K562 (cell line): ENCODE measurements at regions not wholly inside any gene's neighbourhood (a gene's known extent, or its start where the extent isn't known, plus 50 kb on each side); places are given as distances from the start of the nearest gene placed in this dataset.

Source experiments
- ATAC-seq: fragments of 200-7000 bp; cut with Tn5 transposase; 3 replicates; pipeline ENCODE4 v1.9.1; 2020; ENCODE audit warnings: moderate library complexity
- BruUV-seq: library from RNA; stranded (reverse); fragments of 400-500 nt; replicated peaks from 2 replicates; lab custom pipeline; 2021; lab: Mats Ljungman, UMichigan
- CTCF ChIA-PET: fragments of 300-600 bp; formaldehyde crosslinking; extraction: SDS; loops from one replicate; lab custom pipeline; 2021; ENCODE audit warnings: low intra/inter-chr PET ratio; lab: Yijun Ruan, JAX
- POLR2A ChIA-PET: fragments of 300-600, 350-650 bp; sonication (Branson Sonifier 250); formaldehyde crosslinking; extraction: SDS; loops from one replicate; lab custom pipeline; 2021; ENCODE audit warnings: antibody characterized with exemption, inconsistent platforms; lab: Yijun Ruan, JAX
- DNase-seq, 4 experiments: peaks; one replicate each; pipeline versions ENCODE4 v3.0.0 to v3.0.0-alpha.2; 2011 to 2018; ENCODE audit warnings: low spot score in 3 of 4, mixed read lengths in 3 of 4; ENCODE audit errors: extremely low read depth in 1 of 4
- FAIRE-seq: peaks from 2 replicates; lab custom pipeline; 2011; peaks lifted over from hg19 to GRCh38; lab: Jason Lieb, UNC
- H2AFZ ChIP-seq: 2 replicates; pipeline ENCODE4 v1.6.0; 2011; ENCODE audit warnings: low read depth, low read length, control low read depth, inconsistent platforms
- H3K27ac ChIP-seq: fragments of 200-600 bp; 3 replicates; pipeline ENCODE4 v1.8.0; 2011; ENCODE audit warnings: low read depth, mild to moderate bottlenecking, control low read depth, inconsistent platforms, low read length, moderate library complexity, mixed read lengths; ENCODE audit errors: extremely low read depth
- H3K27me3 ChIP-seq, 2 experiments: fragments of 300-600 bp in 1 of 2; 2 replicates in 1 of 2; 3 replicates in 1 of 2; pipeline versions ENCODE4 v1.6.0 to v1.8.0; 2011; ENCODE audit warnings: inconsistent platforms in 2 of 2, low read length in 2 of 2, mild to moderate bottlenecking in 1 of 2, mixed read lengths in 1 of 2, moderate library complexity in 1 of 2; ENCODE audit not compliant: control insufficient read depth in 2 of 2, insufficient read depth in 2 of 2
- H3K36me3 ChIP-seq: fragments of 300-600 bp; 3 replicates; pipeline ENCODE4 v1.8.0; 2011; ENCODE audit warnings: mild to moderate bottlenecking, low read length, inconsistent platforms; ENCODE audit not compliant: control insufficient read depth, insufficient read depth
- H3K4me1 ChIP-seq, 2 experiments: fragments of 200-600 bp in 1 of 2; replicated peaks in 1 of 2; 2 replicates in 1 of 2; 3 replicates in 1 of 2; pipeline versions ENCODE4 v1.5.1 to v1.8.0; 2011; ENCODE audit warnings: inconsistent platforms in 2 of 2, low read length in 2 of 2, mild to moderate bottlenecking in 1 of 2, mixed read lengths in 1 of 2, moderate library complexity in 1 of 2; ENCODE audit not compliant: control insufficient read depth in 2 of 2, insufficient read depth in 2 of 2
- H3K4me2 ChIP-seq: 2 replicates; pipeline ENCODE4 v1.6.1; 2011; ENCODE audit warnings: low read length, control low read depth, inconsistent platforms, mixed read lengths; ENCODE audit not compliant: insufficient read depth
- H3K4me3 ChIP-seq: fragments of 200-600 bp; sonication (generic), shearing (Covaris generic); 2 replicates; pipeline ENCODE4 v1.5.1; 2016; ENCODE audit warnings: control low read depth, inconsistent platforms
- H3K79me2 ChIP-seq: fragments of 200-600 bp; 3 replicates; pipeline ENCODE4 v1.8.0; 2011; ENCODE audit warnings: low read length, inconsistent platforms; ENCODE audit not compliant: control insufficient read depth, insufficient read depth
- H3K9ac ChIP-seq, 2 experiments: 2 replicates each; pipeline versions ENCODE4 v1.6.0 to v1.6.1; 2011; ENCODE audit warnings: low read depth in 2 of 2, low read length in 2 of 2, control low read depth in 1 of 2, inconsistent platforms in 1 of 2, mild to moderate bottlenecking in 1 of 2, mixed read lengths in 1 of 2; ENCODE audit not compliant: insufficient read depth in 1 of 2
- H3K9me1 ChIP-seq: one replicate; pipeline ENCODE4 v1.6.0; 2011; ENCODE audit warnings: inconsistent platforms, mild to moderate bottlenecking, low read length, moderate library complexity; ENCODE audit not compliant: control insufficient read depth, insufficient read depth
- H3K9me3 ChIP-seq: replicated peaks from 2 replicates; pipeline ENCODE4 v1.5.1; 2011; ENCODE audit warnings: low read depth, low read length, inconsistent platforms; ENCODE audit not compliant: control insufficient read depth, insufficient read depth
- H4K20me1 ChIP-seq: replicated peaks from 2 replicates; pipeline ENCODE4 v1.6.1; 2011; ENCODE audit warnings: low read length, inconsistent platforms, mixed read lengths; ENCODE audit not compliant: control insufficient read depth, insufficient read depth
- CREB5 ChIP-seq: fragments of 250-450 bp; sonication (Bioruptor Pico); IDR thresholded peaks from 2 replicates; pipeline ENCODE4 v1.5.0; 2020; ENCODE audit warnings: mild to moderate bottlenecking
- DIDO1 ChIP-seq: fragments of 450-650 bp; IDR thresholded peaks from 2 replicates; pipeline ENCODE4 v1.6.1; 2016; ENCODE audit warnings: low read depth, missing biosample characterization, missing genetic modification characterization
- FOXJ2 ChIP-seq: fragments of 200-800 bp; sonication (Bioruptor generic); IDR thresholded peaks from 2 replicates; pipeline ENCODE4 v1.6.1; 2016; ENCODE audit warnings: missing genetic modification characterization, missing compliant biosample characterization
- GMEB1 ChIP-seq: fragments of 250-450 bp; sonication (Bioruptor Pico); IDR thresholded peaks from 2 replicates; pipeline ENCODE4 v1.4.0; 2020; ENCODE audit warnings: mild to moderate bottlenecking
- MEIS2 ChIP-seq: fragments of 450-650 bp; IDR thresholded peaks from 2 replicates; pipeline ENCODE4 v1.6.1; 2014; ENCODE audit warnings: mild to moderate bottlenecking; ENCODE audit not compliant: partially characterized antibody
- NFIC ChIP-seq: fragments of 450-650 bp; IDR thresholded peaks from 2 replicates; pipeline ENCODE4 v1.6.1; 2017; ENCODE audit warnings: mild to moderate bottlenecking, inconsistent platforms
- PATZ1 ChIP-seq: fragments of 250-450 bp; sonication (Bioruptor Pico); IDR thresholded peaks from 2 replicates; pipeline ENCODE4 v1.5.0; 2020; ENCODE audit warnings: mild to moderate bottlenecking, borderline replicate concordance
- PBX2 ChIP-seq, 2 experiments: IDR thresholded peaks in 1 of 2; conservative IDR thresholded peaks in 1 of 2; 2 replicates each; pipeline ENCODE4 v1.6.1; 2016; ENCODE audit warnings: low read depth in 2 of 2, mild to moderate bottlenecking in 1 of 2, missing compliant biosample characterization in 1 of 2, missing genetic modification characterization in 1 of 2, moderate library complexity in 1 of 2
- RBM14 ChIP-seq: fragments of 200-400 bp; formaldehyde crosslinking; IDR thresholded peaks from 2 replicates; pipeline ENCODE4 v1.6.1; 2018; ENCODE audit warnings: low read depth, mild to moderate bottlenecking, low read length, moderate library complexity, borderline replicate concordance; ENCODE audit not compliant: insufficient read depth
- TCF7 ChIP-seq: sonication (generic); IDR thresholded peaks from 2 replicates; pipeline ENCODE4 v1.6.1; 2016; ENCODE audit warnings: antibody characterized with exemption, borderline replicate concordance
- ZNF3 ChIP-seq: fragments of 250-450 bp; sonication (Bioruptor Pico); IDR thresholded peaks from 2 replicates; pipeline ENCODE4 v1.5.0; 2021; ENCODE audit warnings: mild to moderate bottlenecking, moderate library complexity
- ZNF75A ChIP-seq: fragments of 450-650 bp; formaldehyde crosslinking; IDR thresholded peaks from 2 replicates; pipeline ENCODE4 v1.4.0; 2020; ENCODE audit warnings: mild to moderate bottlenecking
- ZNF79 ChIP-seq: fragments of 250-450 bp; sonication (Bioruptor Pico); IDR thresholded peaks from 2 replicates; pipeline ENCODE4 v1.4.0; 2020; ENCODE audit warnings: low read depth, mild to moderate bottlenecking, moderate library complexity
- WGBS: fragments of 100-300 bp; shearing (Covaris generic); methylation state at CpG from one replicate; pipeline ENCODE4 v1.1.6; 2016; ENCODE audit warnings: low coverage, mixed read lengths; ENCODE audit not compliant: insufficient coverage; ENCODE audit errors: missing lambda C conversion rate; 5-methylcytosine and 5-hydroxymethylcytosine counted together
- in situ Hi-C: fragments of 300-500 bp; cut with MboI; formaldehyde crosslinking; loops from 4 replicates; pipeline ENCODE4 v1.15.0; 2018; ENCODE audit warnings: inconsistent platforms, mixed read lengths
- intact Hi-C: fragments of 100-400 bp; cut with micrococcal nuclease; formaldehyde crosslinking; loops from 2 replicates; pipeline ENCODE4 v1.14.2; 2022

- Histone ChIP-seq H3K4me3 (no peak overlapping the region), H3K9ac (no peak overlapping the region), H3K79me2 (no peaks in the 10 kb centered on the region), H4K20me1 (no peaks in the 10 kb centered on the region), H3K9me3 (no peaks in the 10 kb centered on the region), H3K9me1 (no peaks in the 10 kb centered on the region), H3K4me1 (peaks cover 0 to 8% of the 10 kb centered on the region in 2 experiments; a peak in 1 of 5 replicates), H2AFZ (no peak overlapping the region), H3K36me3 (no peaks in the 10 kb centered on the region), H3K4me2 (no peak overlapping the region), H3K27me3 (peaks cover 5 to 17% of the 10 kb centered on the region in 2 experiments; a peak in 3 of 5 replicates), H3K27ac (no peak overlapping the region)
- POLR2A ChIA-PET: interaction anchor here (0.7 to 1.7 kb wide), 3 partner anchors 13 to 1630 kb away, joined by 3 to 4 read pairs (median 3); no protein-coding TSS in a partner anchor
- intact Hi-C loops: no loop called here
- DNase-seq (no peak), ATAC-seq (no peak), FAIRE-seq (no peak)
- CTCF ChIA-PET: no interaction called here
- 39% methylated on average over 6 of the region's 6 CpGs for WGBS
- BruUV-seq: no TSS peak
- in situ Hi-C loops: no loop called here
- TF ChIP-seq DIDO1 (tag): no peak
- TF ChIP-seq RBM14: no peak
- no peak for TF ChIP-seq NFIC
- no peak for TF ChIP-seq ZNF75A
- no peak for TF ChIP-seq TCF7
- no peak for TF ChIP-seq ZNF79 (CRISPR knock-in tag)
- no peak for TF ChIP-seq ZNF3 (CRISPR knock-in tag)
- TF ChIP-seq FOXJ2: no peak
- TF ChIP-seq PATZ1: no peak
- TF ChIP-seq PBX2 (CRISPR knock-in tag; IDR thresholded peaks at IDR 0.05; ENCODE audit: low read depth): no peak
- peak; percentile 48; the same call in 1 of the 2 replicates for TF ChIP-seq PBX2 (tag; conservative IDR thresholded peaks at IDR 0.05; ENCODE audit: low read depth)
- peak; percentile 18 for TF ChIP-seq MEIS2
- no peak for TF ChIP-seq GMEB1 (CRISPR knock-in tag)
- TF ChIP-seq CREB5 (CRISPR knock-in tag): no peak
Observed at GRCh38 chr6:137729866-137730629, 137.0 kb upstream of the TNFAIP3 start.
